ENCODE measurements at regions not wholly inside any gene's neighbourhood (a gene's known extent, or its start where the extent isn't known, plus 50 kb on each side); places are given as distances from the start of the nearest gene placed in this dataset.

DNA sequence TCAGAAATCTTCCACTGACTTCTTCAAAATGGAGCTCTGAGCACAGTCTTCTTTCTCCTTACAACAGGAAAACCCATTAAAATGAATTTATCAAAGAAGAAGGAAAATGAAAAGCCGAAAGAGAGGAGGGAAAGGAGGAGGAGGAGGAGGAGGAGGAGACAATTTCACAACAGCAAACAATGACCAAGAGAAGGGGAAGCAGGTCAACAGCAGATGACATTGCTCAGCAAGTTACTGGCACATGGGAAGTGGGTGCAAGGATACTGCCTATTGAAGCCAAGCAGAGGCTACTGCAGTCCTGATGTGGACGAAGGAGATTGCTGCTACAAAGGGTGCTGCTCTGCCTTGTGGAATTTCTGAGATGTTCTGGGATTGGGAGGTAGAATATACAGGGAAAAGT is 140.0 kb upstream of the FOXN2 start:
- H3K4me3 ChIP-seq (ENCODE audit: low read depth, low read length): no peak overlapping the region
- no peak for DNase-seq (ENCODE audit: low read depth)
- TF ChIP-seq, protein P1, sequence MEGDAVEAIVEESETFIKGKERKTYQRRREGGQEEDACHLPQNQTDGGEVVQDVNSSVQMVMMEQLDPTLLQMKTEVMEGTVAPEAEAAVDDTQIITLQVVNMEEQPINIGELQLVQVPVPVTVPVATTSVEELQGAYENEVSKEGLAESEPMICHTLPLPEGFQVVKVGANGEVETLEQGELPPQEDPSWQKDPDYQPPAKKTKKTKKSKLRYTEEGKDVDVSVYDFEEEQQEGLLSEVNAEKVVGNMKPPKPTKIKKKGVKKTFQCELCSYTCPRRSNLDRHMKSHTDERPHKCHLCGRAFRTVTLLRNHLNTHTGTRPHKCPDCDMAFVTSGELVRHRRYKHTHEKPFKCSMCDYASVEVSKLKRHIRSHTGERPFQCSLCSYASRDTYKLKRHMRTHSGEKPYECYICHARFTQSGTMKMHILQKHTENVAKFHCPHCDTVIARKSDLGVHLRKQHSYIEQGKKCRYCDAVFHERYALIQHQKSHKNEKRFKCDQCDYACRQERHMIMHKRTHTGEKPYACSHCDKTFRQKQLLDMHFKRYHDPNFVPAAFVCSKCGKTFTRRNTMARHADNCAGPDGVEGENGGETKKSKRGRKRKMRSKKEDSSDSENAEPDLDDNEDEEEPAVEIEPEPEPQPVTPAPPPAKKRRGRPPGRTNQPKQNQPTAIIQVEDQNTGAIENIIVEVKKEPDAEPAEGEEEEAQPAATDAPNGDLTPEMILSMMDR (IDR thresholded peaks at IDR 0.05; ENCODE audit: insufficient read depth, low read length, poor library complexity, severe bottlenecking): no peak
- no peaks in the 10 kb centered on the region for H3K27me3 ChIP-seq (ENCODE audit: control insufficient read depth, insufficient read depth, low read length)
- H3K36me3 ChIP-seq (ENCODE audit: control insufficient read depth, insufficient read depth, low read length): no peaks in the 10 kb centered on the region

DNA sequence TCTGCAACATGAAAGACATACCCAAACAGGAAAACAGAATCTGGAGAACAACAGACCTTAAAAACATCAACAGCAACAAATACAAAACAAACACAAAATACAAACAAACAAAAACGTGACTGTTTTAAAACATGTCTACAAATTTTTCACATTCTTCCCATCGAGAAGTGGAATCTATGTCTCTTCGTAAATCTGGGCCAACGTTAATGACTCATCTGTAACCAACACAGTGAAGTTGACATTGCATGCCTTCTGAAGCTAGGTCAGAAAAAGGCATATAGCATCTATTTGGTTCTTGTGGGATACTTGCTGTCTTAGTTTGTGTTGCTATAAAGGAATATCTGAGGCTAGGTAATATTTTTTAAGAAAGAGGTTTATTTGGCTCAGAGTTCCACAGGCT is 139.2 kb upstream of the FOXN2 start:
- no peak for DNase-seq (ENCODE audit: low read depth)
- TF ChIP-seq, protein P1 (IDR thresholded peaks at IDR 0.05; ENCODE audit: insufficient read depth, low read length, poor library complexity, severe bottlenecking): no peak
- Histone ChIP-seq H3K27me3 (ENCODE audit: control insufficient read depth, insufficient read depth, low read length) (no peaks in the 10 kb centered on the region), H3K4me3 (ENCODE audit: low read depth, low read length) (no peak overlapping the region), H3K36me3 (ENCODE audit: control insufficient read depth, insufficient read depth, low read length) (no peaks in the 10 kb centered on the region)

DNA sequence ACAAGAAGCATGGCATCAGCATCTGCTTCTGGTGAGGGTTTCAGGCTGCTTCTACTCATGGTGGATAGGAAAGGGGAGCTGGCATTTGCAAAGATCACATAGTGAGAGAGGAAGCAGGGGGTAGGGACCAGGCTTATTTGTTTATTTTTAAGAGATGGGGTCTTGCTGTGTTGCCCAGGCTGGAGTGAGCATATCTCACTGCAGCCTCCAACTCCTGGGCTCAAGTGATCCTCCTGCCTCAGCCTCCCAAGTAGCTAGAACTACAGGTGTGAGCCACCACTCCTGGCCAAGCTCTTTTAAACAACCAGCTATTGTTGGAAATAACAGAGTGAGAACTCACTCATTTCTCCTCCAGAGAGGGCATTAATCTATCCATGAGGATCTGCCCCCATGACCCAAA is 138.8 kb upstream of the FOXN2 start:
- no peaks in the 10 kb centered on the region for H3K36me3 ChIP-seq (ENCODE audit: control insufficient read depth, insufficient read depth, low read length)
- TF ChIP-seq, protein P1 (IDR thresholded peaks at IDR 0.05; ENCODE audit: insufficient read depth, low read length, poor library complexity, severe bottlenecking): no peak
- H3K4me3 ChIP-seq (ENCODE audit: low read depth, low read length): no peak overlapping the region
- DNase-seq (ENCODE audit: low read depth): no peak
- no peaks in the 10 kb centered on the region for H3K27me3 ChIP-seq (ENCODE audit: control insufficient read depth, insufficient read depth, low read length)

DNA sequence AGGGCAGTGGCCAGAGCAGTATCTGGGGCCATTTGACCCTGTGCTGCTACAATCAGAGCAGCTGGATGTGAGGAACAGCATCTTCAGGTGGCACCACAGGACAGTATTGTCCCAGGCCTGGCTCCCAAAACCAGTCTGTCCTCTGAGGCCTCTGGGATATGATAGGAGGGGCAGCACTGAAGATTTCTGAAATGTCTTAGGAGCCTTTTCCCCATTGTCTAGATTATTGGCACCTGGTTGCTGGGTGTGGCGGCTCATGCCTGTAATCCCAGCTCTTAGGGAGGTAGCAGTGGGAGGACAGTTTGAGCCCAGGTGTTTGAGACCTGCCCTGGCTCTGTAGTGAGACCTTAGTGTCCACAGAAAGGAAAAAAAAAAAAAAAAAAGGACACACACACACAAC is 137.6 kb upstream of the FOXN2 start:
- no peaks in the 10 kb centered on the region for H3K27me3 ChIP-seq (ENCODE audit: control insufficient read depth, insufficient read depth, low read length)
- TF ChIP-seq, protein P1 (IDR thresholded peaks at IDR 0.05; ENCODE audit: insufficient read depth, low read length, poor library complexity, severe bottlenecking): no peak

DNA sequence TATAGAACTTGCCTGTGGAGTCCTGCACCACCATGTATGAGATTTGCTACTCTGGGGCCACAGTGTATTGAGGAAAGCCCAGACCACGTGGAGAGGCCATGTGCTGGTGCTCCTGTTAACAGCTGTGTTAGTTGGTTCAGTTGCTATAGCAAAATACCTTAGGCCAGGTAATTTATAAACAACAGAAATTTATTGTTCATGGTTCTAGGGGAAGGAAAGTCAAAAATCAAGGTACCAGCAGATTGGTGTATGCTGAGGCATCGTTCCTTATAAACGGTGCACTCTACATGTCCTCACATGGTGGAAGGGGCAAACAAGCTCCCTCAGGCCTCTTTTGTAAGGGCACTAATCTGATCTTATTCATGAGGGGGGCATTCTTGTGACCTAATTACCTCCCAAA is 135.9 kb upstream of the FOXN2 start:
- no peak overlapping the region for H3K4me3 ChIP-seq (ENCODE audit: low read depth, low read length)
- H3K27me3 ChIP-seq (ENCODE audit: control insufficient read depth, insufficient read depth, low read length): no peaks in the 10 kb centered on the region
- TF ChIP-seq, protein P1 (IDR thresholded peaks at IDR 0.05; ENCODE audit: insufficient read depth, low read length, poor library complexity, severe bottlenecking): no peak
- no peak for DNase-seq (ENCODE audit: low read depth)
- H3K36me3 ChIP-seq (ENCODE audit: control insufficient read depth, insufficient read depth, low read length): no peaks in the 10 kb centered on the region

More for the DNA sequence above, 137.6 kb upstream of the FOXN2 start:
- DNase-seq (ENCODE audit: low read depth): no peak
- Histone ChIP-seq H3K36me3 (ENCODE audit: control insufficient read depth, insufficient read depth, low read length) (no peaks in the 10 kb centered on the region), H3K4me3 (ENCODE audit: low read depth, low read length) (no peak overlapping the region)

DNA sequence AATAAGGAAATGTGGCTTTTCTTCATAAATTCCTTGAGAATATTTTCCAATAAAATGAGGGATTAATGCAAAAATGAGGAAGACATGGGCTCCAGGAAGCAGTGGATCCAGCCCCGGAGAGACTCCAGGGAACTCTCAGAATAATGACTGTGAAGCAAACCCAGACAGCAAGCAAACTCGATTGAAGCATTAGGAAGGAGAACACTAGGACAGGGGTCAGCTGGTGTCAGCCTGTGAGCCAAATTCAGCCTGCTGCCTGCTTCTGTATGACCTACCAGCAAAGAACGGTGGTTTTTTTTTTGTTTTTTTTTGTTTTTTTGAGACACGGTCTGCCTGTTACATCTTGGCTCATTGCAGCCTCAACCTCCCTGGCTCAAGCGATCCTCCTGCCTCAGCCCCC is 133.9 kb upstream of the FOXN2 start:
- Histone ChIP-seq H3K36me3 (ENCODE audit: control insufficient read depth, insufficient read depth, low read length) (no peaks in the 10 kb centered on the region), H3K4me3 (ENCODE audit: low read depth, low read length) (no peak overlapping the region), H3K27me3 (ENCODE audit: control insufficient read depth, insufficient read depth, low read length) (no peaks in the 10 kb centered on the region)
- TF ChIP-seq, protein P1 (IDR thresholded peaks at IDR 0.05; ENCODE audit: insufficient read depth, low read length, poor library complexity, severe bottlenecking): no peak
- no peak for DNase-seq (ENCODE audit: low read depth)

All from kidney epithelial cell (primary cell).